Kidney (tissue), 13 donors: ENCODE measurements at regions not wholly inside any gene's neighbourhood (a gene's known extent, or its start where the extent isn't known, plus 50 kb on each side); places are given as distances from the start of the nearest gene placed in this dataset.

Experiments
- DNase-seq, 5 donors: peaks; one replicate each; pipeline ENCODE4 v3.0.0-alpha.2; 2013 to 2020
- FAIRE-seq: peaks from 2 replicates; lab custom pipeline; 2012; peaks lifted over from hg19 to GRCh38; lab: Jason Lieb, UNC
- H3K27ac ChIP-seq, 2 donors: one replicate each; pipeline ENCODE4 v1.7.0; 2013; ENCODE audit warnings: low read depth in 2 of 2, low read length in 2 of 2, inconsistent platforms in 1 of 2
- H3K27me3 ChIP-seq: one replicate; pipeline ENCODE4 v1.7.1; 2013; ENCODE audit warnings: low read length, inconsistent platforms; ENCODE audit not compliant: control insufficient read depth, insufficient read depth
- H3K36me3 ChIP-seq, 3 donors: one replicate each; pipeline versions ENCODE4 v1.7.0 to v1.7.1; 2013; ENCODE audit warnings: low read length in 3 of 3, control low read depth in 1 of 3, inconsistent platforms in 1 of 3; ENCODE audit not compliant: insufficient read depth in 3 of 3, control insufficient read depth in 2 of 3
- H3K4me1 ChIP-seq, 3 donors: one replicate each; pipeline versions ENCODE4 v1.7.0 to v1.7.1; 2013; ENCODE audit warnings: low read length in 3 of 3, inconsistent platforms in 1 of 3, low read depth in 1 of 3; ENCODE audit not compliant: control insufficient read depth in 2 of 3, insufficient read depth in 2 of 3
- H3K4me3 ChIP-seq, 3 donors: one replicate each; pipeline versions ENCODE4 v1.7.0 to v1.8.1; 2013; ENCODE audit warnings: low read length in 3 of 3, control low read depth in 1 of 3, inconsistent platforms in 1 of 3
- H3K9ac ChIP-seq, 3 donors: one replicate each; pipeline versions ENCODE4 v1.7.0 to v1.7.1; 2013; ENCODE audit warnings: low read length in 3 of 3, control low read depth in 1 of 3, inconsistent platforms in 1 of 3
- H3K9me3 ChIP-seq, 3 donors: one replicate each; pipeline versions ENCODE4 v1.7.0 to v1.7.1; 2013; ENCODE audit warnings: low read length in 3 of 3, control low read depth in 1 of 3, inconsistent platforms in 1 of 3; ENCODE audit not compliant: control insufficient read depth in 2 of 3, insufficient read depth in 1 of 3
- intact Hi-C: fragments of 100-400 bp; cut with DNase I; formaldehyde crosslinking; loops from one replicate; pipeline ENCODE4 v1.11.1; 2022
- TF ChIP-seq, protein P1 (sequence below): IDR thresholded peaks from 3 replicates; pipeline ENCODE4 v1.5.1; 2012; ENCODE audit warnings: mild to moderate bottlenecking, moderate library complexity, borderline replicate concordance; ENCODE audit not compliant: insufficient read depth; ENCODE audit errors: extremely low read depth
- donor health status: control.
- donor health status: control.
- donor health status: control.
- donor health status: control.
- donor health status: control.
- donor health status: DM: yes; HTN: yes; CAD: no.
- donor health status: Normal renal cell carcinoma (clear cell type).

DNA sequence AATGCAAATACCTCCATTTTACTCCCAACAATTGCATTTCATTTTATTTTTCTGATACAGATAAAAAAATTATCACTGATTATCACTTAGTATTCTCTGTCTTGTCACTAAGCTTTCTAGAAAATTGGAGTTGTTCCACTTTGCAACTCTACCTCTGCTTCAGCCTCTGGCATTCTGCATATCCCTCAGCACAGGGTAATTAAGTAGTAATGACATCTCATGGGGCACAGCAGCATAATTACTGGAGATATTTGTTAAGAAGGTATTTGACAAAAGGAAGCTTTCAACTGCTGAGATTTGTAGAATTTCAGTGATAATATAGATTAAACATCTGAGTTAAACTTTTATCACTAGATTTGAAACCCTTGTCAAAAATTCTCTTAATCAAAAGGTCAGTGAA is 446.2 kb downstream of the HTR1A start:
- no peaks in the 10 kb centered on the region for H3K4me1 ChIP-seq
- TF ChIP-seq, protein P1, sequence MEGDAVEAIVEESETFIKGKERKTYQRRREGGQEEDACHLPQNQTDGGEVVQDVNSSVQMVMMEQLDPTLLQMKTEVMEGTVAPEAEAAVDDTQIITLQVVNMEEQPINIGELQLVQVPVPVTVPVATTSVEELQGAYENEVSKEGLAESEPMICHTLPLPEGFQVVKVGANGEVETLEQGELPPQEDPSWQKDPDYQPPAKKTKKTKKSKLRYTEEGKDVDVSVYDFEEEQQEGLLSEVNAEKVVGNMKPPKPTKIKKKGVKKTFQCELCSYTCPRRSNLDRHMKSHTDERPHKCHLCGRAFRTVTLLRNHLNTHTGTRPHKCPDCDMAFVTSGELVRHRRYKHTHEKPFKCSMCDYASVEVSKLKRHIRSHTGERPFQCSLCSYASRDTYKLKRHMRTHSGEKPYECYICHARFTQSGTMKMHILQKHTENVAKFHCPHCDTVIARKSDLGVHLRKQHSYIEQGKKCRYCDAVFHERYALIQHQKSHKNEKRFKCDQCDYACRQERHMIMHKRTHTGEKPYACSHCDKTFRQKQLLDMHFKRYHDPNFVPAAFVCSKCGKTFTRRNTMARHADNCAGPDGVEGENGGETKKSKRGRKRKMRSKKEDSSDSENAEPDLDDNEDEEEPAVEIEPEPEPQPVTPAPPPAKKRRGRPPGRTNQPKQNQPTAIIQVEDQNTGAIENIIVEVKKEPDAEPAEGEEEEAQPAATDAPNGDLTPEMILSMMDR: no peak
- FAIRE-seq (no peak), DNase-seq (no peak)
- H3K36me3 ChIP-seq: no peaks in the 10 kb centered on the region
- intact Hi-C loops: no loop called here
- no peaks in the 10 kb centered on the region for H3K9me3 ChIP-seq
- H3K27ac ChIP-seq: no peak overlapping the region
- H3K4me3 ChIP-seq: no peak overlapping the region
- H3K27me3 ChIP-seq: no peaks in the 10 kb centered on the region
- H3K9ac ChIP-seq: no peak overlapping the region

DNA sequence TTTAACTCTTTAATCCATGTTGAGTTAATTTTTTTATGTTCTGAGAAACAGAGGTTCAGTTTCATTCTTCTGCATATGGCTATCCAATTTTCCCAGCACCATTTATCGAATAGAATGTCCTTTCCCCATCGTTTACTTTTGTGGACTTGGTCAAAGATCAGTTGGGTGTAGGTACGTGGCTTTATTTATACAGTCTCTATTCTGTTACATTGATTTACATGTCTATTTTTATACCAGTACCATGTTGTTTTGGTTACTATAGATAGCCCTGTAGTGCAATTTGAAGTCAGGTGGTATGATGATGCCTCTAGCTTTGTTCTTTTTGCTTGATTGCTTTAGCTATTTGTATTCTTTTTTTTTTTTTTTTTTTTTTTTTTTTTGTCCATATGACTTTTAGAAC is 462.0 kb downstream of the HTR1A start:
- Histone ChIP-seq H3K27ac (no peak overlapping the region), H3K9ac (no peak overlapping the region), H3K9me3 (no peaks in the 10 kb centered on the region), H3K4me1 (no peaks in the 10 kb centered on the region), H3K27me3 (no peaks in the 10 kb centered on the region), H3K4me3 (no peak overlapping the region), H3K36me3 (no peaks in the 10 kb centered on the region)
- FAIRE-seq: no peak
- DNase-seq: no peak
- TF ChIP-seq, protein P1: no peak
- intact Hi-C loops: no loop called here

DNA sequence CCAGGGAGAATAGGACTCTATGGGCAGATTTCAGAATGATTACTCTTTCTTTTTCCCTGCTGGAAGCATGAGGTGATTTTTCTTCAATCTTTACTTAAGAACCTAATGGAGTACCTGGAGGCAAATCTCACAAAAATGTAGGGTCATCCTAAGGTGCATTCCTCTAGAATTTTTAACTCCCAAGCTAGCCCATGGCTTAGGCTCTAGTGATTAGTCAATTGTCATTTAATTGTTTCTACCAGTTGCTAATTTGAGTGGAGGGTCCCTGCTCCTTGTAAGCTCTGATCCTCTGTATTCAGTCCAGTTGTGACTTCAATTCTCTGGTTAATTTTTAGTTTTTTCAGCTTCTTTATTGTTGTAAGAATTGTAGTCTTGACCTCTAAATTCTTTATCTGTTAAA is 467.0 kb downstream of the HTR1A start:
- no peak overlapping the region for H3K9ac ChIP-seq
- intact Hi-C loops: no loop called here
- H3K9me3 ChIP-seq: no peaks in the 10 kb centered on the region
- no peaks in the 10 kb centered on the region for H3K4me1 ChIP-seq
- TF ChIP-seq, protein P1: no peak
- H3K27me3 ChIP-seq: no peaks in the 10 kb centered on the region
- no peak overlapping the region for H3K27ac ChIP-seq
- H3K4me3 ChIP-seq: no peak overlapping the region
- no peaks in the 10 kb centered on the region for H3K36me3 ChIP-seq
- FAIRE-seq (no peak), DNase-seq (no peak)

DNA sequence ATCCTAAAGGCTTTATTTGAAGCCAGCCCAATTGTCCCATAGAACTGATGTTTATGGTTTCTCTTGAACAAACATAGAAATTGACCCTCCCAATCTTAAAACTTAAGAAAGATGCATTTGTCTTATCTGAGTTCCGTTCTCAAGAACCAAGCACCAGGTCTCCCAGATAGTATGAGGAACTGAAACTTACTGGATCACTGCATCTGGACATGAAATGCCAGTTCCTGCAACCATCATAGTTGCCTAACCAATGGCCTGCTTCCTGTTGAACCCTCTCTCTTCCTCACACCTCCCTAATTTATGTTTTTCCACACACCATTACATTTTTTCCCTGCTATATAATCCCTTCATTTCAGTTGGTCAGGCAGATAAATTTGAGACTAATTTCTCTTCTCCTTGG is 478.9 kb downstream of the HTR1A start:
- TF ChIP-seq, protein P1: no peak
- H3K27ac ChIP-seq: no peak overlapping the region

More for the DNA sequence above, 478.9 kb downstream of the HTR1A start:
- no peak for FAIRE-seq
- H3K9ac ChIP-seq: no peak overlapping the region
- DNase-seq: no peak
- intact Hi-C loops: no loop called here
- H3K9me3 ChIP-seq: no peaks in the 10 kb centered on the region
- no peak overlapping the region for H3K4me3 ChIP-seq
- H3K36me3 ChIP-seq: no peaks in the 10 kb centered on the region
- no peaks in the 10 kb centered on the region for H3K4me1 ChIP-seq
- H3K27me3 ChIP-seq: no peaks in the 10 kb centered on the region
